GM19328 (cell line): ENCODE measurements at regions not wholly inside any gene's neighbourhood (a gene's known extent, or its start where the extent isn't known, plus 50 kb on each side); places are given as distances from the start of the nearest gene placed in this dataset.

ENCODE experiments used
- ATAC-seq: cut with Tn5 transposase; IDR thresholded peaks from one replicate; pipeline ENCODE4 v1.9.1; 2021; ENCODE audit warnings: mild to moderate bottlenecking, moderate library complexity; ENCODE audit not compliant: unreplicated experiment

DNA sequence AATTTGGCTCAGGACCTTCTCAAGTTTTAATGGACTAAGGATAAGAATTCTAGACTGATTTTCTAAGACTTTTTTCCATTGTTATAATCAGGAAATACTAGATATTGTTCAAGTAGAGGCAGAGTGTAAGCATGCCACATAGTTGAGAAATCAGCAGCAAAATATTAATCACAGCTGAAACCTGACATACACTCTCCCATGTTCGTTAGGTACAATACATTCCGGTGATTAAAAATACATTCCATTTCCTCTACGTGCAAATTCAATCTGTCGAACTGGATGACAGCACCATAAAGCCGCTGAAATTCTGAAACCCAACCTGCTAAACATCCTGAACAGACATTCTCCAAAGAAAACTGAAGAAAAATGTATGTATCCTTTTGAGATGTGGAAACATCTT, 587.6 kb upstream of the DIPK2B start:
- ATAC-seq, result no peak

DNA sequence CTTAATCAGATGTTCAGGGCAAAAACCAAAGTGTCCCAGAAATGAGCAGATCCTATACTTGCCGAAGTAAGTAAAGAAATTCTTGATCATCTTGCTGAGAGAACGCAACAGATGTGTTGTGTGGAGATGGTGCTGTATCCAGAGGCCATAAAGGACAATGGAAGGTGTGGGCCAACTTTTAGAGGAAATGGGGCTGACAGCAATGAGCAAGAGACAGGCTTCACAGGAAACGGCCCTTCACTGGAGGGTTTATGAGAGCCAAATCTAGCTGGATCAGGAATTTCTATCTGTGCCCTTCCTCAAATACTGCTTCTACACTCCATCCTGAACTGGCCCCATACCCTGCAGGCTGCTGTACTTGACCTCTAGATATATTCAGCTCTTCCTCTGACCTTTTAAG, 583.9 kb upstream of the DIPK2B start:
- no peak for ATAC-seq

DNA sequence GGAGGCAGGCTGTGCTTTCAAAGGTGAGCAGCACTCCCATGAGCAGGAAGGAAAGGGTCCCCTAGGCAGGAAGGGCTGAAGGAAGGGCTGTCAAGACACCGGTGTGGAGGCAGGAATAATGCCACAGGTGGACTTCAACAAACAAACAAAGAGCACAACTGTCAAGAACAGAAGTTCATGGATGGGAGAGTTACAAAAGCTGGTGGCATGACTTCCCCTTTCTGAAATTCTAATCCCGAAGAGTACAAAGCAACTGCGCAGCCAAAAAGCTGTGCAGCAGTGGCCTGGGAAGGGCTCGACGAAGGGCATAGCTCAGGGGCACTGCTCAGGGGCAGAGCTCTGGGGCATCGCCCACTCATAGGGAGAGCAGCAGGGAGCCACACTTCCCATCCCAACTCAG, 582.3 kb upstream of the DIPK2B start:
- ATAC-seq, result no peak

DNA sequence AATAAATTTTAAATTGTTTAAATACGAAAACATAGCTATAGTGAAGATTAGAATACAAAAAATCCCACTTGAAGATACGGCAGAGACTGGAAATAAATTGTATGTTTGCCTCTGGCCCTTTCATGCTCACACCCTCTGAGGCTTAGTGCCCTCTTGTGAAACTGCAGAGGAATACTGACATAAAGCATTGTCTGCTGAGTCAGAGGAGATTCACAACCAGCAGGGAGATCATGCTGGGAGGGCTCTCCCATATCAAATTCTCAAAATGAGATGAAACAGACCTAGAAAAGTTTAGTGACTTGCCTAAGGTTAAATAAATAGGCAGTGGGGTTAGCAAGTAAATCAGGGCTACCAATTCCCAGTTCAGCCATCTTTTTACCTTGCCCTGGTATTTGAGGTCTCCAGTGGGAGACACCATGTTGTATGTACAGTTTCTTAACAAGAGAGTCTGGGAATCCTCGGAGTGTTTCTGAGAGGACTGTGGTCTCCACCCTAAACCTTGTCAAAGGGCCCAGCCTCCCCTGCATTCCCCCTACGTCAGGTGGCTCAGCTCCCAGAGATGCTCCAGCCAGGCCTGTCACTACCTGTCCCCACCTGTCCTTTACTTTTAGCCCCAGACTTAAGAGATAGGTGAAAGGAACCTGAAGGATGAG, 581.4 kb upstream of the DIPK2B start:
- ATAC-seq, result no peak

DNA sequence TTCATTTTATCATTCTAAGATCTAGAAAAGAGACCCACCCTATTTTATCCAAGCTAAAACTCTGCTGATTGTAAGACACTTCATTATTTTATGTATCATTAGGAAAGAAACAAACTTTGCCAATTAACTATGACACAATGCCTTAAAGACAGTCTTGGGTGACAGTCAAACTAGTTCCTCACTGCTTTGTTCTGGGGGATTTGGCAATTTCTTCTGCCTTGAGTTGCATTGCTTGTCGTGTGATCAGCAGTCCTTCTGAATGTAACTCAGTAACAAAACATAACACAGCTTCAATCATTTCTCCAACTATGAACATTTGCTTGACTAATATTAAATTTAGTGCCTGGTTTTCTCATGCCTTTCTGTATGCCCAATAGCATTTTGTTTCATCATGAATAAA, 577.9 kb upstream of the DIPK2B start:
- ATAC-seq, result no peak

DNA sequence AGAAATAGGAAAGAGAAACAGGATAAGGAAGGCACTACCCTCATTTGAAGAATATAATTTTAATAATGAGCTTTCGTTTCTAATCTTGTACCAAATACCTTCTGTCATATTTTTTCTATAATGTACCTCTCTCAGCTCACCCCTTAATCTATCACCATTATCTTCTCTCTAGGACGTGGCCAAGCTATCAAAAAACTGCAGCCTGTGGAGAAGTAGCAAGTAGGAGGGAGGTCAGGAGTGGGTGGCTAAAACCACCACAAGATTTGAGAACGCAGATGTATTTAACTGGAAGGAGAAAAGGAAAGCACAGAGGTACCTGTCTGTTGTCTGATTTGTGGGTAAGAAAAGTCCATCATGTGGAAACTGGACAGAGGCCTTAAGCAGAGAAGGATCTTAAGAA, 576.7 kb upstream of the DIPK2B start:
- no peak for ATAC-seq

DNA sequence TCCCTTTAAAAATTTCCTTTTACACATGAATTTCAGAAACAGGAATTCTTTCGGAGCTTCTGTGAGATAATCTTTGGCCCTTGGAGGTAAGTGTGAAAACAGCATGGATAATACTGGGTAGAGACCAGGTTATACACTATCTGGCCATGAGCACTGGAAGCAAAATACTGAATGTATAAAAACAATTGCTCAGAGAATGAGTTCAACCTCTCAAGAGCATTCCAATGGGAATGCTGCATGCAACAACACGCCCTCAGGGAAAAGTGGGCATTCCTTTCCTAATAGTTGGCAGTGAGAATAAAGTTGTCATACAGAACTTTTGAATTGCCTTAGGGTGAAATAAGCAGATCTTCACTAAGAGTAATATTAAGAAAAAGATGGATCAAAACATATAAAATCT, 574.8 kb upstream of the DIPK2B start:
- ATAC-seq, result no peak

DNA sequence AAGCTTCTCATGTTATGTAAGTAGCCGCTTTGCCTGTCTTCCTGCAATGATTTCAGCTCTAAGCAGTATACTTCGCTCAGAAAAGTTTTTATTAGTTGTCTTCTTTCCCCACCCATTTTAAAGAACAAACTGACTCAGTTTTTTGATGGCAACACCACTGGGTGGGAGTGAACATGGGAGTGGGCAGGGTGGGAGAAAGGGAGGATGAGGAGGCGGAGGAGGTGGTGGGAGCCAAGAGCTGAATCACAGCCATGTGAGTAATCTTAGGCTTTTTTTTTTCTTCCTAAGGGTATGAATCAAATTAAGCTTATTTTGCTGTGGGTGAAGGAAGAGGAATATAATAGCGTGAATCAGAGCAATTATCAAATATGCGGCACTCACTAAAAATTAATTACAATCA, 574.3 kb upstream of the DIPK2B start:
- no peak for ATAC-seq

DNA sequence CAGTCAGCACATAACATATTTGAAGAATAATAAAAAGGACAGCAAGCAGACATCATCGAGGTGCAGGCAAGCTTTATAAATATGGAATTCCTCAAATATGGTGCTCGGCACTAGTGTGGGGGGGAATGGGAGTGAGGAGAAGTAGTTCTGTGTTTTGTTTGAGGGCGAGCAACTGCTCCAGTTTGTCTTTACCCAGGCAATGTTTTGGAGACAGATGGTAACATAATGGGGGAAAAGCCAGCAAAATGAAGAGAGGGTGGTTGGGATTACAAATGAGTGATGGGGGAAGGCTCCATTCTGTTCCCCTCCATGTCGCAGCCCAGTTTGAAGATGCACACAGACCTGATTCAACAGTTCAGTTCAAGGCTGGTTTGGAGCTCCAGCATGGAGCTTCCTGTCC, 572.9 kb upstream of the DIPK2B start:
- no peak for ATAC-seq

DNA sequence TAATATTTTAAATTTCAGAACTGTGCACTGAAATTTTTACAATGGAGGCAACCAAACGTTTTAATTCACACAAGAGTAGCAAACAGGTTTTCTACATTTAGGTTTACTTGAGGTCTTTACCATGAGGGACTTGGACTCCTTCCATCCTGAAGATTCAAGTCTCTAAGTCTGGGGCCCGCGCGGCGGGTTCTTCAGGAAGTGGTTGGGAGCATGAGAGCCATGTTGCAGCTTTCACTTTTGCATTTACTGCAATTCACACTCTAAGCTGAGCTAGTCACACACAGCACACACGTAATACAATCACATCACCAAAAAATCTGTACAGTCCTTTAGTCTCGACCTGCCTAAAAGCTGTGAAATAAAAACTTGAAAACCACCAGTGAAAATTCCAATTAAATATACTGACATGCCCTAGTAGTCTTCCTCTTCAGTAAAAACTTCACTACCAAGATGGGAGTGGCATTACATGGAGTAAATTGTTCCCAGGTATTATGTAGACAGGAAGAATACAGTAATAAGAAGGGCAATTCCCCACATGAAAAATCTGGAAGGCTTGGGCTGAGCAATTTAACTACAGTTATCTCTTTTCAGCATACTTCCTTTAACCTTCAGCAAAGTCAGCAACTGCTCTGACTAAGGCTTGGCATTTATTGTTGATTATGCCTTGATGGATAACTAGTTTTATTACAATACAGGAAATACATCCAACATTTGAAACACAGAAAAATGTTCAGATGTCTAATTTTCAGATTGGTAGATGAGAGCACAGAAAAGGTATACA, 571.1 kb upstream of the DIPK2B start:
- no peak for ATAC-seq

DNA sequence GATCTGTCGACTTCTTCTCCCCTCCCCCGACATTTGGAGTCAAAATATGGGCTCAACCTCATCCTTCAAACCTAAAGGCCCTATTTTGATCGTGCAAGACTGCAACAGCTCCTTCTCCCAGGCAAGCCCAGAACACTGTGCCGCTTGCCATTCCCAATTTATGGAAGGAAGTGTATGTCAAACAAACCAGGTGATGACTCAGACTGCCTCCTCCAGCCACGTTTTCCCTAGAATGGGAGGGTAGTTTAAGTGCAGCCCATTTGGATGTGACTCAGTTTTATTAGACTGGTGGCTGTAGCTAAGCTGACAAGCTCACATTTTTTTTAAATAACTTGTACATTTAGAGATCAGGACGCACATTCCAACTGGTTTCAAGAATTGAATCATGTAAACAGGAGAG, 570.4 kb upstream of the DIPK2B start:
- no peak for ATAC-seq

DNA sequence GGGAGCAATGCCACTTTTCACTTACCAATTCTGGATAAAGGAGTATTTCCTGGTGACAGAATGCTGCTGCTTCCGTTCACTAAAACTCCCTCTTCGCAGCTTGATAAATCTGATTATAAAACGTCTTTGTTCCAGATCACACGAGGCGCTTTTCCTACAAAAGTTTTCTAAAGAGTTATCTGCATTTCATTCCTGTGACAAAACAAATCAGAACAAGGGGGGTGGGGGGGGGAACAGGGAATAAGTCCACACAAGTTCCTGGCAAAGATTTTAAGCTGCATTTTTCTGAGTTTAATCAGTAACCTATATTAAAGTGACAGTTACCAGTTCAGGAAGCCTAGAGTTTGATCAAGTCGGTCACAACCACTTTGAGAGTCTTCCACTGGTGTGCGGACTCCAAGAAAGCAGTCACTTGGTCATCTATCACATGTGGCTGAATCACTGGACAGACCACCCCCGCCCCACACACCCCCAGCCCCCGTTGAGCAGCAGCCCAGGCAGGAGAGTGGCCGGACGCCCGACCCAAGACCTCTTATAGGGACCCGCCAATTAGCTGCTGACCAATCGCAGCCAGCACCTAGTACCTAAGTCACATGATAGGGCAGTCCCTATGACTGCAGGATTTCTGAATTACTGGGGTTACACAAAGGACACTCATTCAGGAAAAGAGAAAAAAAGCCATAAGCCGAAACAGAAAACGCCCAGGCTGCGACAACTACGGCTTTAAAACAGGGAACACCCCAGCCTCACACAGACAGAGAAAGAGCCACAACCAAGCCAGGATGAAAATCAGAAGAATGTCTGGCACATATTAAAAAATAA, 569.3 kb upstream of the DIPK2B start:
- peak; percentile 73 for ATAC-seq

DNA sequence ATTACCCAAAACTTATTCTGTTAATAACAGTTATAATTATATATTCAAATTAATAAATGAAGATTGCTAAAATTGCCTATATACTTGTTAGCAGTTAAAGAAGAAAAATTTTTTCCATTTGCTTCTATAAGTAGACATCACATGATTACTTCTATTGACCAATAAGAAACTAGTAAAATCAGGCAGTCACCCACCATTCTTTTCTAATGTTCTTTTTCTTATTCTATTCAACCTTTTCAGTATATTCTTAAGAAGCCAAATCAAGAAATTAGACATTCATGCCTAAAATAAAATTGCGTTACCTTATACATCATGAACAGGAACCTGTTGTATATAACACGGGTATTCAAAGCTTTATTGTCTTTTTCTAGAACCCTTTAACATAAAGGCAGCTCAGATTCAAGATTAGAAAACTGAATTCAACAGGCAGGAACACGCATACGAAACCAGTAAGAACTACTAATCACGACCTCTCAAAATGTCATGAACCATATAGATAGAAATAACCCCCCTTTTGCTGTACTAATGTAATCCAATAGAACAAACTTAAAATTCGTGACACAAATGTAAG, 568.1 kb upstream of the DIPK2B start:
- ATAC-seq, result no peak

DNA sequence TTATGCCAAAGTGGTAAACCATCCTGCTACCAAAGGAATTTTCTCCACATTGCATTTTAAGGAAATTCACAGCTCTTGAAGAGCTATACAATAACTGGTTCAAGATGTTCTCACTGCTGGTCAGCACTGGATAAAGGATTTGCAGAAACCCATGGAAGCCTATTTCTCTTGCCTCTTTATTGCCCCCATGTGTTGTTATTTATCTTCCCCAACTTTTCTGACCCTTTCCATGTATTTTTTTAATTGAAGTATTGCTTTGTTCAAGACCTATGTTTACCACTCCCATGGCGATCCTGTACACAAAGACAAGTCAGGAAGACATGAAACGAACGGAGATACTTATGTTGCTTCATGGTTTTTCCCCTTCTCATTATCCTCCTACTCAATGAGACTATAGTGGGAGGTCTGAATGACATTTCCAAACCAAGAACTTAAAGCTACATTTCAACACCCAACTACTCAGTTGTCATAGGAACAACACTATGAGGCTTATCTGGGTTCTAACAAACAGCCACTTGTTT, 566.4 kb upstream of the DIPK2B start:
- no peak for ATAC-seq

DNA sequence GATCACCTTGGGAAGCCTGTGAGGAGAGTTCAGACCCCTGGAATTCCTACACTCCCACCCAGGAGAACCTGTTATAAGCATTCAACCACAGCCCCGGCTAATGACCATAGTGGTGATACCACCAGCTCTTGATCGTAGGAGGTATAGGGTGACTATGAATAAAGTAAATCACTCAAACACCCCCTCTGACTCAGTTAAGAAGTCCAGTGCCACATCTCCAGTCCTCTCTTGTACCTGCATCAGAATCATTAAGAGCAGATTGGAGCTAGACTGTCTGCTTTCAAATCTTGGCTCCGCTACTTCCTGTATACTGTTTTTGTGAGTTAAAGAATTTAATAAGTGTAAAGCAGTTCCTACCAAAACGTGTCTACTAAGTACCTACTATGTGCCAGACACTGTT, 565.1 kb upstream of the DIPK2B start:
- ATAC-seq, result no peak

DNA sequence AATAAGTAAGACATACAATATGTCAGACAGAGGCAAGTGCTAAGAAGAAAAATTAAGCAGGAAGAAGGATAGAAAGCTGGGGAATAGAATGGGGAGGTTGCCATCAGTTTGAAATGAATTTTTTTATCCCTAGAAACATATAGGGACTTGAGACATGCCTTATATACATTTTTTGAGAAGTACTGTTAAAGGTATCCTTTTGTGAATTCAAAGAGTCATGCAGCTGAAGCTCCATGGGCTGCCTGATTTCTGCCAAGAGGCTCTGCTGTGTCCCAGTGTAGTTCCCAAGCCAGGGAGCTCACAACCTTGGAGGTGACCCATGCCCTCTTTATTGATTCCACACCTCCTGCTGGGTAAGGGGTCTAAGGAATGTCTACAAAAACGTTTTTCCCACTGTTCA, 564.6 kb upstream of the DIPK2B start:
- no peak for ATAC-seq

DNA sequence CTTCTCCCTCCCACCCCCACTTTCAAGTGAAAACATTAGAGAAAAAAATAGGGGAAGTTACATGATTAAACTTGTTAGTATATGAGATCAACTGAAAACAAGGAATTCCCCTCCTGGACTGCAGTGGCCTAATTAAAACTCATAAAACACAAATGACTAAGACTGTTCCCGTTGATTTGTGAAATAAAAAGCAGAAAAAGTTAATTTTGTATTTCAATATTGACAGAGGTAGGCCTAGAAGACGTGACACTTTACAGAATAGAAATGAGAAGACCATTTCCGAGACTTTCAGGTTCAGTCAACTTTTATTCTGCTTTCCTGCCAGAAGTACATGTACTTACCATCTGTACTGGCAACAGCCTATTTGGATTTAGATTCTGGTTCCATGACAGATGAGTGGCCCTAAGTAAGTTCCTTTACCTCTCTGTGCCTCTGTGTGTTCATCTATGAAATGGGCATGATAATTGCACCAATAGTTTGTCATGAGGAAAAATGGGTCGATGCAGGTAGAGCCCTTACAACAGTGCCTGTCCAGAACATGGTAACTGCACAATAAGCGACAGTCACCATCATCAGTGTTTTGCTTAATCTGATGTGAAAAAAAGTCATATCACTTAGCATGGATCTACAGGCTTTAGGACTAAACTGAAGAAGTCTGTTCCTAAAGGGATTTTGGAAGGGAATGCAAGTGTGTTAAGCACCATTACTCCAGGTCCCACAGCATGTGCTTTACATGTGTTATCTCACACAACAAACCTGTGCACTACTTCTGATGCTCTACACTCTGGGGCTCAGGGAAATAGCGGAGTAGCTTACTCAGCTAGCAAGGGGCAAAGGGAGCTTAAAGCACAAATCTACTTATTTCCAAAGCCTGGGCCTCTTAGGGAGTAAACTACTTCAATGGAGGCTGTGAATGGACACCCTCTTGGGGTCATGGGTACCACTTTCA, 562.3 kb upstream of the DIPK2B start:
- ATAC-seq, result no peak

DNA sequence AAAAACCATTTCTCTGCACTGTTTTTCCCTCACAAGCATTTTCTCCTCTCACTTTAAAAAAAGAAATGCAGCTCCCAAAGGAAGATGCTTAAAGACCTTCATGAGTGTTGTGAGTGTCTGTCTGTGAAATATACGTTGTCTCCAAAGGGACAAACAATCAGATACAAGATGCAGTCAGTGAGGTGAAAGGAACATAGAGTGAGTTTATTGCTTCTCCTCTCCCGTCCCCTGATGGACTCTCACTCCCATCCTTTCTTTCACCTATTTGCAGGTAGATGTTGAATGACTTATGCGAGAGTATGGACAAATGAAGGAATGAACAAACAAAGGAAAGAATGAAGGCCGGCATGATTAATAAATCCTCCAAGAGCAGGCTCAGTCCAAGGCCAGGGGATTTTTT, 561.2 kb upstream of the DIPK2B start:
- no peak for ATAC-seq

DNA sequence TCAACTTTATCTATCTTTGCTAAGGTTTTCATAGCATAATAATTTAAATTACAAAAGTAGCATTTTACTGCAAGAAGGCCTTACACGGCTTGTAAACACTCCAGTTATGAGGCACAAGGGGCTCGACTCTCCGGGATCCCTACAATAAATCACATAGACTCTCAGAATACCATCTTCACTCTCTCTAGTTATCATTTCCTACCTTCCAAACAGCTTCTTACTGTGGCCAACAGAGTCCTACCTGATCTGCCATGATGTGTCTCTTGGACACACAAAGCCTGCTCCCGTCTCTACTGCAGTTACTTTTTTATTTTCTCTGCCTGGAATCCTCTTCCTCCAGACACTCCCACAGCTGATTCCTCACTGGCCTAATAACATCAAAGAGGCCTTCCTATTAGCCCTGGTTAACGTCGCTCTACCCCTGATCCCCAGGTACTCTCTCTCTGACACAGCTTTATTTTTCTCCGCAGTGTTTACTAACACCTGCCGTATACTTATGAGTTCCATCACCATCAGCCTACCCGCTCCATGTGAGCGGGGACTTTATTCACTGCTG, 559.6 kb upstream of the DIPK2B start:
- no peak for ATAC-seq
